ENCODE measurements at regions not wholly inside any gene's neighbourhood (a gene's known extent, or its start where the extent isn't known, plus 50 kb on each side); places are given as distances from the start of the nearest gene placed in this dataset.

DNA sequence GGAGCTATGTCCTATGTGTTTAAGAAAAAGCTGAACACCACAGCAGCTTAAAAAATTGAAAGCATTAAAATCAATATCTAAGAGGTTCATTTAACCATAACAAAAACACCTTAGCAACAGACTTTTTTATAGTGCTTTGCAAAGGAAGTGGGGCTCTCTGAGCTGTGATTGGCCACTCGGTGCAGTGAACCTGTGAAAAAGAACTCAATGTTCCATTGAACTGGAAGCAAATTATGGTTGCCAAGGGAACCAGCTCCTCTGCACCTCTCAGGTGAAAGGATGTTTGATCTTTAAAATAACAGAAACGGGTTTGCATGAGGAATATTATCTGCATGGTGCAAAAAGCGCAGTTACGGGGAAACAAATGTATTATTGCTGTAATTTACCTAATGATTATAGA lies 149.4 kb downstream of the SNAPC1 start:
- H3K36me3 ChIP-seq (ENCODE audit: control insufficient read depth, insufficient read depth, low read length) = no peaks in the 10 kb centered on the region
- H4K20me1 ChIP-seq (ENCODE audit: control insufficient read depth, extremely low read depth, insufficient read depth, low read length) = no peaks in the 10 kb centered on the region
- H3K79me2 ChIP-seq (ENCODE audit: control insufficient read depth, insufficient read depth, low read length) = no peaks in the 10 kb centered on the region
- H3K27ac ChIP-seq (ENCODE audit: insufficient read depth, low read length) = no peak overlapping the region
- no peak overlapping the region for H3K4me2 ChIP-seq (ENCODE audit: extremely low read depth, insufficient read depth, low read length)
- no peak overlapping the region for H2AFZ ChIP-seq (ENCODE audit: low read length)
- H3K27me3 ChIP-seq (ENCODE audit: control insufficient read depth, insufficient read depth, low read length) = peaks cover 2% of the 10 kb centered on the region
- TF ChIP-seq, protein P1, sequence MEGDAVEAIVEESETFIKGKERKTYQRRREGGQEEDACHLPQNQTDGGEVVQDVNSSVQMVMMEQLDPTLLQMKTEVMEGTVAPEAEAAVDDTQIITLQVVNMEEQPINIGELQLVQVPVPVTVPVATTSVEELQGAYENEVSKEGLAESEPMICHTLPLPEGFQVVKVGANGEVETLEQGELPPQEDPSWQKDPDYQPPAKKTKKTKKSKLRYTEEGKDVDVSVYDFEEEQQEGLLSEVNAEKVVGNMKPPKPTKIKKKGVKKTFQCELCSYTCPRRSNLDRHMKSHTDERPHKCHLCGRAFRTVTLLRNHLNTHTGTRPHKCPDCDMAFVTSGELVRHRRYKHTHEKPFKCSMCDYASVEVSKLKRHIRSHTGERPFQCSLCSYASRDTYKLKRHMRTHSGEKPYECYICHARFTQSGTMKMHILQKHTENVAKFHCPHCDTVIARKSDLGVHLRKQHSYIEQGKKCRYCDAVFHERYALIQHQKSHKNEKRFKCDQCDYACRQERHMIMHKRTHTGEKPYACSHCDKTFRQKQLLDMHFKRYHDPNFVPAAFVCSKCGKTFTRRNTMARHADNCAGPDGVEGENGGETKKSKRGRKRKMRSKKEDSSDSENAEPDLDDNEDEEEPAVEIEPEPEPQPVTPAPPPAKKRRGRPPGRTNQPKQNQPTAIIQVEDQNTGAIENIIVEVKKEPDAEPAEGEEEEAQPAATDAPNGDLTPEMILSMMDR (conservative IDR thresholded peaks at IDR 0.05 in 1 of 2, IDR thresholded peaks at IDR 0.05 in 1 of 2; ENCODE audit: low read depth in 1 of 2, low read length in 2 of 2) = no peak
- TF ChIP-seq EZH2 (IDR thresholded peaks at IDR 0.05; ENCODE audit: low read length, missing control alignments) = no peak
- H3K9me3 ChIP-seq (ENCODE audit: control insufficient read depth, insufficient read depth, low read depth, low read length) = no peaks in the 10 kb centered on the region
- H3K9ac ChIP-seq (ENCODE audit: insufficient read depth, low read length) = no peak overlapping the region
- H3K4me3 ChIP-seq (replicated peaks in 1 of 4; ENCODE audit: control extremely low read depth in 1 of 4, insufficient read depth in 1 of 4, low read depth in 3 of 4, low read length in 4 of 4) = no peak overlapping the region
- H3K4me1 ChIP-seq (ENCODE audit: control insufficient read depth, extremely low read depth, insufficient read depth, low read length) = no peaks in the 10 kb centered on the region
- DNase-seq (ENCODE audit: low read depth in 2 of 2) = no peak

DNA sequence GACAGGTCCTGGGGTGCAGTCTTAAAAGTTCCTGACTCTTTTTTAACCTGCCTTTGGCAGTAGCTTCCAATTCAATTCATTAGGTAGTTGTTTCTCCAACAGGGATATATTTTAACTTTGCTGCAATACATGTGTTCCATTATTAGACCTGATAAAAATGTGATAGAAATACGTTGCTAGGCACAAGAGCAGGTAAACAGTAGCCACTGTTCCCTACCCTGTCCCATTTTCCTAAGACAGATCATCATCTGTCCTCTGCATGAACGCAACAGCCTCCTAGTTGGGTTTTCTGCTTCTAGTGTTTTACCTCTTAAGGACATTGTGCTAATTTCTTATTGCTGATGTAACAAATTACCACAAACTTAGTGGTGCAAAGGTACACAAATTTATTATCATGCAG lies 156.8 kb downstream of the SNAPC1 start:
- Histone ChIP-seq H3K27me3 (ENCODE audit: control insufficient read depth, insufficient read depth, low read length) (peaks cover 3% of the 10 kb centered on the region), H3K79me2 (ENCODE audit: control insufficient read depth, insufficient read depth, low read length) (no peaks in the 10 kb centered on the region), H3K27ac (ENCODE audit: insufficient read depth, low read length) (no peak overlapping the region)

DNA sequence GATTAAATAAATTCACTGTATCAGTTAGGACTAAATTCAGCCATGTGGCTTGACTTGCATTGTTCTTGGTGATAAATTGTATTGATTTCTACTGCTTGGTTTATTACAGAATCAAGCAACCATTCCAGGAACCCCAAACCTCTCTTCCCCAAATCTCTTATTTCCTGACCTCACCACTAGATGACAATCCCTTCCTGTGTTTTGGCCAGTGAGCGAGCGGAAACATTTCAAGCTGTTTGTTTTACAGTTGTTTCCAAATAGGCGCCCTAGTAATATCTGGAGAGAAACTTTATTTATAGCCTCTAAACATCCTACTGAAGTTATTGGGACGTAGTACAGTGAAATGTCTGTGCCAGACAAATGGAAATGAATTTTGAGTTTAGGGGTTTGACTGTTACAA lies 161.1 kb downstream of the SNAPC1 start:
- Histone ChIP-seq H3K36me3 (ENCODE audit: control insufficient read depth, insufficient read depth, low read length) (no peaks in the 10 kb centered on the region), H3K4me3 (replicated peaks in 1 of 4; ENCODE audit: control extremely low read depth in 1 of 4, insufficient read depth in 1 of 4, low read depth in 3 of 4, low read length in 4 of 4) (no peak overlapping the region), H3K9me3 (ENCODE audit: control insufficient read depth, insufficient read depth, low read depth, low read length) (no peaks in the 10 kb centered on the region), H4K20me1 (ENCODE audit: control insufficient read depth, extremely low read depth, insufficient read depth, low read length) (no peaks in the 10 kb centered on the region), H3K27ac (ENCODE audit: insufficient read depth, low read length) (no peak overlapping the region), H2AFZ (ENCODE audit: low read length) (no peak overlapping the region), H3K79me2 (ENCODE audit: control insufficient read depth, insufficient read depth, low read length) (no peaks in the 10 kb centered on the region), H3K9ac (ENCODE audit: insufficient read depth, low read length) (no peak overlapping the region), H3K4me2 (ENCODE audit: extremely low read depth, insufficient read depth, low read length) (no peak overlapping the region), H3K27me3 (ENCODE audit: control insufficient read depth, insufficient read depth, low read length) (peaks cover 3% of the 10 kb centered on the region), H3K4me1 (ENCODE audit: control insufficient read depth, extremely low read depth, insufficient read depth, low read length) (peaks cover 2% of the 10 kb centered on the region)
- peak; percentile 18 to 63 for DNase-seq (ENCODE audit: low read depth in 2 of 2)
- TF ChIP-seq, protein P1 (conservative IDR thresholded peaks at IDR 0.05 in 1 of 2, IDR thresholded peaks at IDR 0.05 in 1 of 2; ENCODE audit: low read depth in 1 of 2, low read length in 2 of 2) = peak; percentile 70 to 78
- TF ChIP-seq EZH2 (IDR thresholded peaks at IDR 0.05; ENCODE audit: low read length, missing control alignments) = no peak

More for the DNA sequence above, 156.8 kb downstream of the SNAPC1 start:
- DNase-seq (ENCODE audit: low read depth in 2 of 2) = no peak
- no peaks in the 10 kb centered on the region for H3K36me3 ChIP-seq (ENCODE audit: control insufficient read depth, insufficient read depth, low read length)
- H3K9me3 ChIP-seq (ENCODE audit: control insufficient read depth, insufficient read depth, low read depth, low read length) = no peaks in the 10 kb centered on the region
- no peaks in the 10 kb centered on the region for H3K4me1 ChIP-seq (ENCODE audit: control insufficient read depth, extremely low read depth, insufficient read depth, low read length)
- no peak overlapping the region for H3K9ac ChIP-seq (ENCODE audit: insufficient read depth, low read length)
- H3K4me3 ChIP-seq (replicated peaks in 1 of 4; ENCODE audit: control extremely low read depth in 1 of 4, insufficient read depth in 1 of 4, low read depth in 3 of 4, low read length in 4 of 4) = no peak overlapping the region
- H3K4me2 ChIP-seq (ENCODE audit: extremely low read depth, insufficient read depth, low read length) = no peak overlapping the region
- H4K20me1 ChIP-seq (ENCODE audit: control insufficient read depth, extremely low read depth, insufficient read depth, low read length) = no peaks in the 10 kb centered on the region
- no peak for TF ChIP-seq EZH2 (IDR thresholded peaks at IDR 0.05; ENCODE audit: low read length, missing control alignments)
- TF ChIP-seq, protein P1 (conservative IDR thresholded peaks at IDR 0.05 in 1 of 2, IDR thresholded peaks at IDR 0.05 in 1 of 2; ENCODE audit: low read depth in 1 of 2, low read length in 2 of 2) = no peak
- no peak overlapping the region for H2AFZ ChIP-seq (ENCODE audit: low read length)

Data from fibroblast of lung (primary cell).